Stimulated activated CD4-positive, alpha-beta T cell treated with anti-CD3 and anti-CD28 coated beads, Interleukin-1b, Interleukin-23, amount 100 ng/mL, for 24 hours (primary cell): ENCODE measurements at regions not wholly inside any gene's neighbourhood (a gene's known extent, or its start where the extent isn't known, plus 50 kb on each side); places are given as distances from the start of the nearest gene placed in this dataset.

Experiments
- DNase-seq, 4 experiments: peaks; one replicate each; pipeline ENCODE4 v3.0.0-alpha.2; 2020; ENCODE audit warnings: low read depth in 4 of 4, low spot score in 1 of 4

DNA sequence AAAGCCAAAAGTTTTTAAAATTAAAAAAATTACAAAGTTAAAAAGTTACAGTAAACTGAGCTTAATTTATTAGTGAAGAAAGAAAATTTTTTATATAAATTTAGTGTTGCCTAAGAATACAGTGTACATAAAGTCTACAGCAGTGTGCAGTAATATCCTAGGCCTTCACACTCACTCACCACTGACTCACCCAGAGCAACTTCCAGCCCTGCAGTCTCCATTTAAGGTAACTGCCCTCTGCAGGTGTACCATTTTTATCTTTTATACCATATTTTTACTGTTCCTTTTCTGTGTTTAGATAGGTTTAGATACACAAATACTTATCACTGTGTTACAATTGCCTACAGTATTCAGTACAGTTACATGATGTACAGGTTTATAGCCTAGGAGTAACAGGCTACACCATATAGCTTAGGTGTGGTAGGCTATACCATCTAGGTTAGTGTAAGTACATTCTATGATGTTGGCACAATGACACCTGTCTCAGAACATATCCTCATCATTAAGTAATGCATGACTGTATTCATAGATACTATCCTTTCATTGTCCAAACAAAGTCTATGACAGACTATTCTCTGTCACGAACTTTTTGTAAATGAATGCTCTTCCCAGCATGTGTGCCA, 78.6 kb upstream of the PBX1 start:
- no peak for DNase-seq

DNA sequence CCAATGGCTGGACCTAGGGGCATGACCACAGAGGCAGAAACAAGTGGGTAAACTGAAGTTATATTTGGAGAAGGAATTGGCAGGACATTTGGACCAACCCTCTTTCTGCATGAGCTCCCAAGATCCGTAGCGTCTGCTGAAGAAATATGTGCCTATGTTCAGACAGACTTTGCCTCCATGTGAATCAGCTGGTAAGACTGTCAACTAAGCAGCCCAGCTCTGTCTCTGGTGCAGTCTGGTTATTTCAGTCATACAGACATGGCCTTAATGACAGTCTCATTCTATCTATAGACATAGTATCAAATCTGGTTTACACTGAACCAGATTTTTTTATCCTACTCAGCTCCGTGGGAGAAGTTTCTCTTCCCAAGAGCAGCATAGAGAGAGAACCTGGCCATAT, 63.1 kb upstream of the PBX1 start:
- no peak for DNase-seq

DNA sequence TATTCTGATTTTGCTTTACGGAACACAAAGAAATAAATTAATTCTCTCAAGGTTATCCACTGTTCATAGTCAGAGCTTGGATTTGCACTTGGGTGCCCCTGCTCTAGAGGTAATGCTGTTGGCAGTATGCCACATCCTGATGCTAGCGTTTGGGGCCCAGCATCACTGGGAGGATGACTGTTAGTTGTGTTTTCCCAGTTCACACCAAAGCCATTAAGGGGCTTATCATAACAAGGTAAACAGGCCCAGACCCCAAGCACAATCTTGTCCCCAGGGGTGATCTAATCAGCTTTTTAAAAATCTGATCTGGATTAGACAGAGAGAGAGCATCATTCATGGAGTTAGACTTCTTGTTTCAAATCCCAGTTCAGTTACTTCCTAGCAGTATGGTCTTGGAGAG, 60.2 kb upstream of the PBX1 start:
- DNase-seq = no peak

DNA sequence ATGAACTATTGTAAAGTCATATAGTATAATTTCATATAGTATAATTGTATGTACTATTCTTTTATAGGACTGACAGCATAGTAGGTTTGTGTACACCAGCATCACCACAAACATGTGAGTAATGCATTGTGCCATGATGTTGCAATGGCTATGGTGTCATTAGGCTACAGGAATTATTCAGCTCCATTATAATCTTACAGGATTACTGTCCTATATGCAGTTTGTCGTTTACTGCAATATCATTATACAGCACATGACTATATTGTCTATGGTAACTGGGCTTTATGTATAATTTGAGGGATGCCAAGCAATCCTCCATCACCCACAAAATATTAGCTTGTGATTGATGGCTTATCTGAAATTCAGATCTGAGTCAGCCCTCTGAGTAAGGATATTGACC, 54.2 kb upstream of the PBX1 start:
- no peak for DNase-seq
